K562 (cell line): ENCODE measurements at regions not wholly inside any gene's neighbourhood (a gene's known extent, or its start where the extent isn't known, plus 50 kb on each side); places are given as distances from the start of the nearest gene placed in this dataset.

ENCODE experiments used
- CTCF ChIP-seq, 3 experiments: IDR thresholded peaks in 2 of 3; conservative IDR thresholded peaks in 1 of 3; 2 replicates each; pipeline ENCODE4 v1.5.1; 2011 to 2012; ENCODE audit warnings: low read length in 3 of 3, mild to moderate bottlenecking in 3 of 3, control low read depth in 2 of 3, improper control_type of control experiment in 1 of 3, inconsistent platforms in 1 of 3, low read depth in 1 of 3, mixed read lengths in 1 of 3, moderate library complexity in 1 of 3; ENCODE audit not compliant: insufficient read depth in 2 of 3
- DMBX1 ChIP-seq: fragments of 250-450 bp; sonication (Bioruptor Pico); IDR thresholded peaks from 2 replicates; pipeline ENCODE4 v1.8.0; 2022; ENCODE audit warnings: inconsistent platforms, mild to moderate bottlenecking, moderate library complexity, borderline replicate concordance
- E2F4 ChIP-seq: sonication (generic); formaldehyde crosslinking; IDR thresholded peaks from 2 replicates; pipeline ENCODE4 v1.8.0; 2022; ENCODE audit warnings: mild to moderate bottlenecking, low read depth, missing genetic modification reagents
- ETV6 ChIP-seq, 3 experiments: fragments of 150-350 bp in 1 of 3; sonication (generic) in 1 of 3; formaldehyde crosslinking in 1 of 3; IDR thresholded peaks; 2 replicates each; pipeline versions ENCODE4 v1.6.1 to v1.8.0; 2014 to 2022; ENCODE audit warnings: borderline replicate concordance in 2 of 3, low read depth in 2 of 3, antibody characterized with exemption in 1 of 3, low read length in 1 of 3, mild to moderate bottlenecking in 1 of 3, missing genetic modification reagents in 1 of 3
- KAT7 ChIP-seq: sonication (generic); formaldehyde crosslinking; IDR thresholded peaks from 2 replicates; pipeline ENCODE4 v1.8.0; 2022; ENCODE audit warnings: missing genetic modification reagents, mild to moderate bottlenecking, borderline replicate concordance
- MAX ChIP-seq: sonication (generic); formaldehyde crosslinking; IDR thresholded peaks from 2 replicates; pipeline ENCODE4 v1.9.0; 2022; ENCODE audit warnings: mild to moderate bottlenecking, missing genetic modification reagents
- TAF1 ChIP-seq: IDR thresholded peaks from 2 replicates; pipeline ENCODE4 v1.6.1; 2011; ENCODE audit warnings: mild to moderate bottlenecking, low read length, moderate library complexity; ENCODE audit not compliant: insufficient read depth, control insufficient read depth, severe bottlenecking; ENCODE audit errors: extremely low read depth

- TF ChIP-seq KAT7 (CRISPR knock-in tag) (no peak), MAX (CRISPR knock-in tag) (no peak), CTCF (IDR thresholded peaks at IDR 0.05 in 2 of 3, conservative IDR thresholded peaks at IDR 0.05 in 1 of 3; ENCODE audit: insufficient read depth in 2 of 3, low read depth in 1 of 3, low read length in 3 of 3) (no peak), TAF1 (no peak), E2F4 (CRISPR knock-in tag) (no peak), ETV6 (IDR thresholded peaks at IDR 0.05; ENCODE audit: borderline replicate concordance in 1 of 2, low read depth in 2 of 2, low read length in 1 of 2) (no peak), ETV6 (CRISPR knock-in tag; IDR thresholded peaks at IDR 0.05; ENCODE audit: borderline replicate concordance) (no peak), DMBX1 (CRISPR knock-in tag) (no peak)
Measured at GRCh38 chr3:72380193-72380592, 468.1 kb downstream of the SHQ1 start.
